Astrocyte of the cerebellum (primary cell): ENCODE measurements at regions not wholly inside any gene's neighbourhood (a gene's known extent, or its start where the extent isn't known, plus 50 kb on each side); places are given as distances from the start of the nearest gene placed in this dataset.
"Not testable (repeated sequence)": the region's sequence is repeated elsewhere in the genome, so short reads cannot be mapped to it uniquely, and the experiment has no call there.

Source experiments
- DNase-seq: peaks from one replicate; pipeline ENCODE4 v3.0.0-alpha.2; 2011; ENCODE audit warnings: low read depth
- H3K4me3 ChIP-seq: 2 replicates; pipeline ENCODE4 v1.5.1; 2011; ENCODE audit warnings: mild to moderate bottlenecking, low read depth, low read length, moderate library complexity
- CTCF ChIP-seq: IDR thresholded peaks from 2 replicates; pipeline ENCODE4 v1.5.1; 2012; ENCODE audit warnings: low read length, low read depth, moderate library complexity, mild to moderate bottlenecking; ENCODE audit errors: missing control alignments
- in situ Hi-C: cut with HindIII; loops from 2 replicates; pipeline ENCODE4 v1.10.0; 2017; ENCODE audit warnings: low sequenced_read_pairs

- in situ Hi-C loops = no loop called here
- TF ChIP-seq CTCF = no peak
- H3K4me3 ChIP-seq = no peak overlapping the region
- DNase-seq = no peak
Observed at GRCh38 chr10:46175831-46176230, 111.0 kb upstream of the ANTXRL start.

GRCh38 chr10:46187431-46187830 lies 99.4 kb upstream of the ANTXRL start:
- DNase-seq, in situ Hi-C loops, H3K4me3 ChIP-seq: not testable (repeated sequence)

- in situ Hi-C loops = no loop called here
- no peak for DNase-seq
- H3K4me3 ChIP-seq = no peak overlapping the region
- TF ChIP-seq CTCF = no peak
Observed at GRCh38 chr10:46197050-46197449, 89.7 kb upstream of the ANTXRL start.

GRCh38 chr10:46198516-46198915 lies 88.3 kb upstream of the ANTXRL start:
- TF ChIP-seq CTCF = no peak
- in situ Hi-C loops = no loop called here
- no peak for DNase-seq
- no peak overlapping the region for H3K4me3 ChIP-seq

- DNase-seq, in situ Hi-C loops, H3K4me3 ChIP-seq: not testable (repeated sequence)
Observed at GRCh38 chr10:46202405-46202804, 84.4 kb upstream of the ANTXRL start.

- DNase-seq, H3K4me3 ChIP-seq, in situ Hi-C loops: not testable (repeated sequence)
Observed at GRCh38 chr10:46204482-46205102, 82.2 kb upstream of the ANTXRL start.

GRCh38 chr10:46210427-46210826 lies 76.4 kb upstream of the ANTXRL start:
- in situ Hi-C loops, DNase-seq, H3K4me3 ChIP-seq: not testable (repeated sequence)

- in situ Hi-C loops = no loop called here
- no peak for DNase-seq
- no peak overlapping the region for H3K4me3 ChIP-seq
- no peak for TF ChIP-seq CTCF
Observed at GRCh38 chr10:46215426-46215825, 71.4 kb upstream of the ANTXRL start.

- in situ Hi-C loops = no loop called here
- no peak for DNase-seq
- no peak for TF ChIP-seq CTCF
- H3K4me3 ChIP-seq = no peak overlapping the region
Observed at GRCh38 chr10:46216003-46216634, 70.7 kb upstream of the ANTXRL start.
